ENCODE measurements at regions not wholly inside any gene's neighbourhood (a gene's known extent, or its start where the extent isn't known, plus 50 kb on each side); places are given as distances from the start of the nearest gene placed in this dataset.
"Not testable (repeated sequence)": the region's sequence is repeated elsewhere in the genome, so short reads cannot be mapped to it uniquely, and the experiment has no call there.

DNA sequence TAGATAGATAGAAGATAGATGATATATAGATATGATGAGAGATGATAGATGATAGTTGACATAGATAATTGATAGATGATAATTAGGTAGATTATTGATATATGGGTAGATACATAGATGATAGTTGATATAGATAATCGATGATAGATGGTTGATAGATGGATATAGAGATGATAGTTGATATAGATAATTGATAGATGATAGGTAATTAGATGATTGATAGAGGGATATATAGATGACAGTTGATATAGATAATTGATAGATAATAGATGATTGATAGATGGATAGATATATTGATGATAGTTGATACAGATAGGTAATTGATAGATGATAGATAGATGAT lies 72.3 kb downstream of the PRR15 start:
- TF ChIP-seq CTCF (IDR thresholded peaks at IDR 0.05): no peak
- H3K4me2 ChIP-seq (ENCODE audit: low read length): no peak overlapping the region
- H3K9ac ChIP-seq: no peak overlapping the region
- H3K36me3 ChIP-seq (ENCODE audit: control insufficient read depth, insufficient read depth, low read length): no peaks in the 10 kb centered on the region
- no peak overlapping the region for H2AFZ ChIP-seq
- H3K27me3 ChIP-seq (ENCODE audit: control insufficient read depth, insufficient read depth, low read length): no peaks in the 10 kb centered on the region
- no peaks in the 10 kb centered on the region for H3K9me3 ChIP-seq (ENCODE audit: control insufficient read depth, low read length)
- H3K4me1 ChIP-seq: no peaks in the 10 kb centered on the region
- H3K4me3 ChIP-seq (ENCODE audit: low read depth, low read length): no peak overlapping the region
- H3K79me2 ChIP-seq: no peaks in the 10 kb centered on the region
- H3K27ac ChIP-seq: no peak overlapping the region

GRCh38 chr7:29637374-29637773 lies 73.7 kb downstream of the PRR15 start:
- H3K36me3 ChIP-seq (ENCODE audit: control insufficient read depth, insufficient read depth, low read length): no peaks in the 10 kb centered on the region
- H3K4me1 ChIP-seq: no peaks in the 10 kb centered on the region
- no peak overlapping the region for H3K9ac ChIP-seq
- no peak for TF ChIP-seq CTCF (IDR thresholded peaks at IDR 0.05)
- no peak overlapping the region for H2AFZ ChIP-seq
- no peaks in the 10 kb centered on the region for H3K79me2 ChIP-seq
- no peaks in the 10 kb centered on the region for H3K9me3 ChIP-seq (ENCODE audit: control insufficient read depth, low read length)
- H3K4me2 ChIP-seq (ENCODE audit: low read length): no peak overlapping the region
- no peaks in the 10 kb centered on the region for H3K27me3 ChIP-seq (ENCODE audit: control insufficient read depth, insufficient read depth, low read length)
- no peak overlapping the region for H3K4me3 ChIP-seq (ENCODE audit: low read depth, low read length)
- no peak overlapping the region for H3K27ac ChIP-seq

DNA sequence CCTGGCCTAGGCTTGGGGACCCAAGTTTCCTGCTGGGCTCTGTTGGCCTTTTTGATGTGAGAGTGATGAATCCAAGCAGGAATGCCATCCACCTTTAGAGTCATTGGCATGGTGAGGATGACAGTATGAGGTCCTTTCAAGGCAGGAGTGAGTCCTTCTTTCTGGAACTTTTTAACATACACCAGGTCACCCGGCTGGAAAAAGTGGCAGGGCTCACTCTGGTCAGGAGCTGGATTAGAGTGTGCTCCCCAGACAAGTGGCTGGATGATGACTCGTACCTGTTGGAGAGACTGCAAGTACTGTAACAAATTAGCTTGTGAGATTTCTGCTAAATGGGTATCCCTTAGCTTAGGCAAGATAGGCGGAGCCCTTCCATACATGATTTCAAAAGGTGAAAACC lies 75.2 kb downstream of the PRR15 start:
- not testable (repeated sequence) for H3K4me2 ChIP-seq (ENCODE audit: low read length); H3K36me3 ChIP-seq (ENCODE audit: control insufficient read depth, insufficient read depth, low read length); H3K9me3 ChIP-seq (ENCODE audit: control insufficient read depth, low read length); H3K4me1 ChIP-seq; H3K27ac ChIP-seq; H2AFZ ChIP-seq; H3K9ac ChIP-seq; H3K79me2 ChIP-seq; H3K27me3 ChIP-seq (ENCODE audit: control insufficient read depth, insufficient read depth, low read length); H3K4me3 ChIP-seq (ENCODE audit: low read depth, low read length)

DNA sequence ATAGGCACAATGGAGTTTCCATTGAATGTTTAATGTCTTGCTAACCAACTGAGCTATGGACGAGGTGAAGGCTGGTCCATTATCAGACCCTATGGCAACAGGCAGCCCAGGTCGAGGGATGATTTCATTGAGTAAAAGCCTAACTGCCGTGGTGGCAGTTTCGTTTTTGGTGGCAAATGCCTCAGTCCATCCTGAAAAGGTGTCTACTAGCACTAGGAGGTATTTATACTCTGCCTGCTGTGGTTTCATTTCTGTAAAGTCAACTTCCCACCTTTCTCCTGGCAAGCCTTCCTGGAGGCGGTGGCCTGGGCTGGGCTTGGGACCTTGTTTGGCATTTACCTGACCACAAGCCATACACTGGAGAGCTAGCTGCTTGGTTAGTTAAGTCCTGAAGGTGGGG lies 75.8 kb downstream of the PRR15 start:
- H3K27me3 ChIP-seq (ENCODE audit: control insufficient read depth, insufficient read depth, low read length): no peaks in the 10 kb centered on the region
- H3K9ac ChIP-seq: no peak overlapping the region
- no peak overlapping the region for H2AFZ ChIP-seq
- no peaks in the 10 kb centered on the region for H3K79me2 ChIP-seq
- TF ChIP-seq CTCF (IDR thresholded peaks at IDR 0.05): no peak
- no peaks in the 10 kb centered on the region for H3K9me3 ChIP-seq (ENCODE audit: control insufficient read depth, low read length)
- H3K36me3 ChIP-seq (ENCODE audit: control insufficient read depth, insufficient read depth, low read length): no peaks in the 10 kb centered on the region
- H3K4me2 ChIP-seq (ENCODE audit: low read length): no peak overlapping the region
- H3K4me3 ChIP-seq (ENCODE audit: low read depth, low read length): no peak overlapping the region
- H3K27ac ChIP-seq: no peak overlapping the region
- no peaks in the 10 kb centered on the region for H3K4me1 ChIP-seq

- no peaks in the 10 kb centered on the region for H3K9me3 ChIP-seq (ENCODE audit: control insufficient read depth, low read length)
These were observed 76.4 kb downstream of the PRR15 start for GRCh38 chr7:29639886-29640595.

More at GRCh38 chr7:29639886-29640595, 76.4 kb downstream of the PRR15 start:
- no peak overlapping the region for H3K4me2 ChIP-seq (ENCODE audit: low read length)
- no peak overlapping the region for H2AFZ ChIP-seq
- no peak overlapping the region for H3K27ac ChIP-seq
- no peaks in the 10 kb centered on the region for H3K79me2 ChIP-seq
- H3K4me1 ChIP-seq: no peaks in the 10 kb centered on the region
- no peak overlapping the region for H3K4me3 ChIP-seq (ENCODE audit: low read depth, low read length)
- H3K27me3 ChIP-seq (ENCODE audit: control insufficient read depth, insufficient read depth, low read length): no peaks in the 10 kb centered on the region
- no peaks in the 10 kb centered on the region for H3K36me3 ChIP-seq (ENCODE audit: control insufficient read depth, insufficient read depth, low read length)
- no peak overlapping the region for H3K9ac ChIP-seq
- TF ChIP-seq CTCF (IDR thresholded peaks at IDR 0.05): no peak

Data from parathyroid adenoma (tissue), 2 donors.